ENCODE measurements at regions not wholly inside any gene's neighbourhood (a gene's known extent, or its start where the extent isn't known, plus 50 kb on each side); places are given as distances from the start of the nearest gene placed in this dataset.

- in situ Hi-C loops (cut with HindIII; ENCODE audit: low pct_unique_long_range_greater_than_20kb, low sequenced_read_pairs) (no loop called here), intact Hi-C loops (cut with micrococcal nuclease; ENCODE audit: unreplicated experiment) (loop anchor here (10.0 kb wide), 1 partner anchor 84 kb away; no protein-coding TSS in a partner anchor)
- Histone ChIP-seq H3K36me3 (ENCODE audit: control insufficient read depth, insufficient read depth, low read length) (no peaks in the 10 kb centered on the region), H3K27ac (ENCODE audit: low read length) (no peak overlapping the region), H3K9me3 (ENCODE audit: control insufficient read depth, insufficient read depth, low read depth, low read length) (no peaks in the 10 kb centered on the region), H3K27me3 (ENCODE audit: control insufficient read depth, insufficient read depth, low read length) (no peaks in the 10 kb centered on the region), H3K4me3 (ENCODE audit: low read depth in 2 of 2, low read length in 2 of 2) (no peak overlapping the region), H3K4me1 (ENCODE audit: control insufficient read depth, insufficient read depth, low read length) (no peaks in the 10 kb centered on the region)
- ChIA-PET CTCF (no interaction called here), POLR2A (no interaction called here)
- no TSS peak for BruUV-seq (replicated peaks)
- DNase-seq (ENCODE audit: low read depth, low spot score): no peak
- ATAC-seq: no peak
- TF ChIP-seq REST (IDR thresholded peaks at IDR 0.05; ENCODE audit: insufficient read depth in 1 of 2, low read depth in 2 of 2, low read length in 1 of 2): no peak
- no peak for TF ChIP-seq TCF7L2 (IDR thresholded peaks at IDR 0.05; ENCODE audit: low read depth, low read length)
- TF ChIP-seq SIN3A (IDR thresholded peaks at IDR 0.05; ENCODE audit: borderline replicate concordance, insufficient read depth, low read depth, low read length): no peak
- TF ChIP-seq CTCF (IDR thresholded peaks at IDR 0.05): no peak
- no peak for TF ChIP-seq POLR2AphosphoS5 (IDR thresholded peaks at IDR 0.05; ENCODE audit: low read depth, low read length)
Measured at GRCh38 chr12:92418381-92418780, 272.7 kb upstream of the BTG1 start.

- no peaks in the 10 kb centered on the region for H3K4me1 ChIP-seq (ENCODE audit: control insufficient read depth, insufficient read depth, low read length)
- no peaks in the 10 kb centered on the region for H3K9me3 ChIP-seq (ENCODE audit: control insufficient read depth, insufficient read depth, low read depth, low read length)
- DNase-seq (ENCODE audit: low read depth, low spot score) (no peak), ATAC-seq (no peak)
- no TSS peak for BruUV-seq (replicated peaks)
- no peaks in the 10 kb centered on the region for H3K36me3 ChIP-seq (ENCODE audit: control insufficient read depth, insufficient read depth, low read length)
- CTCF ChIA-PET: no interaction called here
- H3K27me3 ChIP-seq (ENCODE audit: control insufficient read depth, insufficient read depth, low read length): no peaks in the 10 kb centered on the region
- intact Hi-C loops (cut with micrococcal nuclease; ENCODE audit: unreplicated experiment): loop anchor here (10.0 kb wide), 1 partner anchor 83 kb away; no protein-coding TSS in a partner anchor
- H3K4me3 ChIP-seq (ENCODE audit: low read depth in 2 of 2, low read length in 2 of 2): no peak overlapping the region
- H3K27ac ChIP-seq (ENCODE audit: low read length): no peak overlapping the region
- no peak for TF ChIP-seq TCF7L2 (IDR thresholded peaks at IDR 0.05; ENCODE audit: low read depth, low read length)
- TF ChIP-seq REST (IDR thresholded peaks at IDR 0.05; ENCODE audit: insufficient read depth in 1 of 2, low read depth in 2 of 2, low read length in 1 of 2): no peak
- no peak for TF ChIP-seq SIN3A (IDR thresholded peaks at IDR 0.05; ENCODE audit: borderline replicate concordance, insufficient read depth, low read depth, low read length)
- no peak for TF ChIP-seq POLR2AphosphoS5 (IDR thresholded peaks at IDR 0.05; ENCODE audit: low read depth, low read length)
- no peak for TF ChIP-seq CTCF (IDR thresholded peaks at IDR 0.05)
- POLR2A ChIA-PET: interaction anchor here (0.6 kb wide), 1 partner anchor 9 kb away, joined by 3 read pairs; no protein-coding TSS in a partner anchor
- in situ Hi-C loops (cut with HindIII; ENCODE audit: low pct_unique_long_range_greater_than_20kb, low sequenced_read_pairs): no loop called here
Measured at GRCh38 chr12:92417373-92417772, 271.7 kb upstream of the BTG1 start.
